CD1c-positive myeloid dendritic cell (primary cell): ENCODE measurements at regions not wholly inside any gene's neighbourhood (a gene's known extent, or its start where the extent isn't known, plus 50 kb on each side); places are given as distances from the start of the nearest gene placed in this dataset.
A peak's percentile ranks its signal among the peaks of the same experiment; 100 is the strongest.
"Not testable (repeated sequence)": the region's sequence is repeated elsewhere in the genome, so short reads cannot be mapped to it uniquely, and the experiment has no call there.

ENCODE experiments used
- DNase-seq: peaks from one replicate; pipeline ENCODE4 v3.0.0-alpha.2; 2016; ENCODE audit errors: extremely low spot score

GRCh38 chr17:14622615-14623101 is 321.8 kb downstream of the HS3ST3B1 start:
- DNase-seq, result no peak

- peak; percentile 5 for DNase-seq
Observed at GRCh38 chr17:14621826-14622614, 321.1 kb downstream of the HS3ST3B1 start.

GRCh38 chr17:14619821-14620220 is 318.9 kb downstream of the HS3ST3B1 start:
- DNase-seq, result no peak

- DNase-seq, result no peak
Observed at GRCh38 chr17:14616528-14616927, 315.6 kb downstream of the HS3ST3B1 start.

- peak; percentile 93 for DNase-seq
Observed at GRCh38 chr17:14605267-14605599, 304.4 kb downstream of the HS3ST3B1 start.

GRCh38 chr17:14604591-14605266 is 303.8 kb downstream of the HS3ST3B1 start:
- DNase-seq, result peak; percentile 81

GRCh38 chr17:14596224-14596623 is 295.3 kb downstream of the HS3ST3B1 start:
- no peak for DNase-seq

- DNase-seq, result no peak
Observed at GRCh38 chr17:14595656-14596055, 294.8 kb downstream of the HS3ST3B1 start.

- DNase-seq, result no peak
Observed at GRCh38 chr17:14594690-14595089, 293.8 kb downstream of the HS3ST3B1 start.

GRCh38 chr17:14593956-14594355 is 293.1 kb downstream of the HS3ST3B1 start:
- no peak for DNase-seq

GRCh38 chr17:14590459-14591250 is 289.8 kb downstream of the HS3ST3B1 start:
- no peak for DNase-seq

GRCh38 chr17:14585099-14585498 is 284.2 kb downstream of the HS3ST3B1 start:
- DNase-seq, result no peak

- DNase-seq, result no peak
Observed at GRCh38 chr17:14582996-14583395, 282.1 kb downstream of the HS3ST3B1 start.

- no peak for DNase-seq
Observed at GRCh38 chr17:14581186-14581830, 280.4 kb downstream of the HS3ST3B1 start.

- no peak for DNase-seq
Observed at GRCh38 chr17:14580499-14580898, 279.6 kb downstream of the HS3ST3B1 start.

GRCh38 chr17:14579716-14580115 is 278.8 kb downstream of the HS3ST3B1 start:
- no peak for DNase-seq

- no peak for DNase-seq
Observed at GRCh38 chr17:14575471-14575953, 274.6 kb downstream of the HS3ST3B1 start.

GRCh38 chr17:14560325-14560724 is 259.4 kb downstream of the HS3ST3B1 start:
- DNase-seq, result not testable (repeated sequence)

- DNase-seq, result no peak
Observed at GRCh38 chr17:14559264-14560119, 258.6 kb downstream of the HS3ST3B1 start.

- peak; percentile 23 for DNase-seq
Observed at GRCh38 chr17:14557480-14557879, 256.6 kb downstream of the HS3ST3B1 start.

- no peak for DNase-seq
Observed at GRCh38 chr17:14553847-14554246, 253.0 kb downstream of the HS3ST3B1 start.
